GM18861 (cell line): ENCODE measurements at regions not wholly inside any gene's neighbourhood (a gene's known extent, or its start where the extent isn't known, plus 50 kb on each side); places are given as distances from the start of the nearest gene placed in this dataset.

ENCODE experiments used
- ATAC-seq: cut with Tn5 transposase; IDR thresholded peaks from one replicate; pipeline ENCODE4 v1.9.1; 2021; ENCODE audit not compliant: unreplicated experiment

GRCh38 chr2:226011716-226012450 lies 612.4 kb downstream of the NYAP2 start:
- no peak for ATAC-seq

GRCh38 chr2:226002438-226002837 lies 602.9 kb downstream of the NYAP2 start:
- ATAC-seq = peak; percentile 53

DNA sequence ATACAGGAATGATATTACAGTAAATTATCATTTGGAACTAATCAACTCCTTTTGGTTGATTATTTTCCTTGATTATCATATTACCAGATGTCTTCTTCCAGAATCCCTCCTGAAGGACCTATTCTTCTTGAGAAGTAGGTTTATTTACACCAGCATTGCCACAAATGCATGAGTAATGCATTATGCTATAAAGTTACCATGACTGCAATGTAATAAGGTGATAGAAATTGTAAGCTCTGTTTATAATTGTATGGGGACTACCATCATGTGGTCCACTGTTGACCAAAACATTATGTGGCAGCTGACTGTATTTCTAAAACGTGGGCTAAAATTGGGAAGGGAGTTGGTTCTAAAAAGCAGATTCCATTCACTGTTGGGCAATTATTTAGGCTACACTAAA lies 602.2 kb downstream of the NYAP2 start:
- no peak for ATAC-seq

GRCh38 chr2:225999692-226000091 lies 600.2 kb downstream of the NYAP2 start:
- no peak for ATAC-seq

DNA sequence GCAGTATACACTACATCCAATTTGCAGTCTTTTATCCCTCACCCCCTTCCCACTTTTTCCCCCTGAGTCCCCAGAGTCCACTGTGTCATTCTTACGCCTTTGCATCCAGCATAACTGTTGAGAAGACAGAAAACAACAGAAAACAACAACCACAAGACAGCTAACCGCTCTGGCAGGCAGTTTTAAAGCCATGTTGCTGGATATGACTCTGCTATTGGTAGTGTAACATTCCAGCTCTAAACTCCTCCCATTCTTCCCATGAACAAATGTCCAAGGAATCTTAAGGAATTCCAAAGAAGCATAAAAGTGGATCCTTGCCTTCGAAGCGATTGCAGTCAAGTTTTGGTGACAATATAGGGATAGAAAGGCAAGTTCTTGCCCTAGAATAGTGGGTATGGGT lies 599.1 kb downstream of the NYAP2 start:
- no peak for ATAC-seq

GRCh38 chr2:225998116-225998515 lies 598.6 kb downstream of the NYAP2 start:
- ATAC-seq = no peak

DNA sequence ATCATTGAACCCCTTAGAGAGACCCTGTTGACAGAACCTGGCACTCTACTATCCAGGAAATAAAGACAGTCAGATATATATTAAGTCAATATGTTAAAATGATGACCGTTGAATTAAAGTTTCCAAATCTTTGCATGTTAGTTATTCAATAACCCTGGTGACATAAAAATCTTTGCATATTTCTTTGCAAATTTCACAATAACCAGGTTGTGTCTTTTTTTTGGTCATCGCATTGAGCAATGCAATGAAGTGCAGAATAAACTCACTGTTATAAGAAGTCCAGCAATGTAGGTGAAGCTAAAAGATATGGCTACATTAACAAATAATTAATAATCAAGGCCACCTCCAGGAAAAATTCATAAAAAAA lies 596.9 kb downstream of the NYAP2 start:
- ATAC-seq = no peak

GRCh38 chr2:225995796-225996461 lies 596.4 kb downstream of the NYAP2 start:
- ATAC-seq = no peak

DNA sequence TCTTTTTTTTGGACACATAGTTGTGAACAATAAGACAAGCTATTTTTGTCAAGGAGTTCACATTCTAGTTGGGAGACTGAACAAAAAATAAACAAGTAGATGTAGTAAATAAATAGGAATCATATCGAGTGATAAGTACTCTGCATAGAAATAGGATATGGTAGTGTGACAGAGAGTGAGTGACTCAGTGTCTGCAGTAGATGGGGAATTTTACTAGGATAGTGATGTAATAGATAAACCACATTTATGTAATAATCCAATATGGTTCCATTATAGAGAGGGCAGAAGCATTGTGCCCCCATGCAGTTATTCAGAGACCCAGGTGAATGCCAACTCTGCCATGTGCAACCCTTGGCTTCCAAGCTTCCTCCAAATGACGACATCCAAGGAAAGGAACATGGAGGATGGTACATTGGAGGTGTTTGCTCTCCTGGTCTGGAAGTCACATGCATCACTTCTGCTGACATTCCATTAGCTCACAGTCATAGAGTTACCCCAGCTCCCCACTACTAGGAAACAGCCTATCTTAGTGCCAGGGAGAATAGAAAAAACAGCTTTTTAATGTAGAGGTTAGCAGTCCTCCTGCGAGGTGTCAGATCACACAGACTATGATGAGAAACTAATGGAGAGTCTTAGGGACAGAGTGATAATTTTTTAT lies 595.4 kb downstream of the NYAP2 start:
- ATAC-seq = no peak

GRCh38 chr2:225993430-225993829 lies 593.9 kb downstream of the NYAP2 start:
- no peak for ATAC-seq

GRCh38 chr2:225989809-225990208 lies 590.3 kb downstream of the NYAP2 start:
- ATAC-seq = no peak

DNA sequence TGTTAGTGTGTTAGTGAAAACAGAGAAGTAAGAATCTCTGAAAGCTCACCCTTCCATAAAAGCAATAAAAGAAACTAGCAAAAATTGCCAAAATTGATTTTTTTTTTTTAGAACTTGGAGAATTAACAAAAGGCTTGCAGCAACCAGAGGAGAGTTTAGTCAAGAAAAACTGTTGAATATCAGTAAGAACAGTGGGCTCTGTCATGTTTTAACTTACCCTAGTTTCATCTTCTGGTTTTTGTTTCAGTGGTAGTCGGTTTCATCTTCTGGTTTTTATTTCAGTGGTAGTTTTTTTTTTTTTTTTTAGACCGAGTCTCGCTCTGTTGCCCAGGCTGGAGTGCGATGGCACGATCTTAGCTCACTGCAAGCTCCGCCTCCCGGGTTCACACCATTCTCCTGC lies 580.9 kb downstream of the NYAP2 start:
- ATAC-seq = no peak

- ATAC-seq = no peak
These were observed 571.9 kb downstream of the NYAP2 start for GRCh38 chr2:225971433-225971832.

DNA sequence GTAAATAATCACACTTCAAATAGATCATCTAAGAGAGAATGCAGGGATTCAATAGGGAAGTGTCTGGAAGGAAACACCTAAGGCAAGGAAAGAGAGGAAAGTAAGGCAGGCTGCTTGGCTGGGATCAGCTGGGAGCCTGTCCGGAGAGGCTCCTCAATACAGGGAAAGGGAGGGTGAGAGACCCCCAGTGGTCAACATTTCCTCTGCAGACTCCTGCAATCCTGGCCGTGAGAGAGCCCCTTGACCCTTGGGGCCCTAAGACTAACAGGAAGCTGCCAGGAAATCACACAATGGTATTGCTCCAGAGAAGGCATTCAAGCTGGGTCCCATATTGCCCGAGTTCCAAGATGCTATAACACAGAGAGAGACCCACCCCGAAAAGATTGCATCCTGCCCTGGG lies 549.4 kb downstream of the NYAP2 start:
- no peak for ATAC-seq

GRCh38 chr2:225938991-225939390 lies 539.5 kb downstream of the NYAP2 start:
- no peak for ATAC-seq

GRCh38 chr2:225937625-225938187 lies 538.2 kb downstream of the NYAP2 start:
- no peak for ATAC-seq

- no peak for ATAC-seq
These were observed 533.4 kb downstream of the NYAP2 start for GRCh38 chr2:225932811-225933413.

DNA sequence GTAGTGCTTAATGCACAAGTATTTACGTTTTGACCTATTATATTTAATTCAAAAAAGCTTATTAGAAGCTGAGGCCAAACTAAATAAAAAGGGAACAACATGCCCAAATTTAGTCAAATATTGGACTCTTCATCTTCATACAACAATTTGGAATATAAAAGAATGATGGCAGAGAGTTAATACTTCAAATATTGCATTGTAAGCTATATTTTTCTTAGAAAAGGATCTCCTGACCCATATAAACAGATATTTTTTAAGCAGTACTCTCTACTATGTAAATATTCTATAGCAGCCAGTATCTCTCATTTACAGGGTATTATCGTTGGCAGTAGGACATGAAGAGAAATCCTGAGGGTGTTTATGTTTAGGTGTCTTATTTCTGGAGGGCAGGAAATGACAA lies 531.2 kb downstream of the NYAP2 start:
- ATAC-seq = no peak

- no peak for ATAC-seq
These were observed 521.2 kb downstream of the NYAP2 start for GRCh38 chr2:225920621-225921220.

- ATAC-seq = no peak
These were observed 517.2 kb downstream of the NYAP2 start for GRCh38 chr2:225916692-225917091.

DNA sequence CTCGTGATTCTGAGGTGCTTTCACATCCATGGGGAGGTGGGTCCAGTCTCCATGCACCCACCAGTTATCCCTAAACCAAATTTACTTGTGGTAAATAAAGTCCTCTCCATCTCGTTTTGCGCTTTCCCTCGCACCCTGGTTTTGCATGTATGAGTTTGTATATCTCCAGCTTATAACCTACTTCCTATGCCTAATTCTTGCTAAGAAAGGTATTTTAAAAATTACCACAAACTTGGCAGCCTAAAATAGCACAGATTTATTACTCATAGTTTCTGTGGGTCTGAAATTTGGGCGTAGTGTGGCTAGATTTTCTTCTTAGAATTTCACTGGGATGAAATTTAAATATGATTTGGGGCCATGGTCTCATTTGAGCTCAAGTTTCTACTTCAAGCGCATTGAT lies 511.5 kb downstream of the NYAP2 start:
- no peak for ATAC-seq
